HG02943 (cell line): ENCODE measurements at regions not wholly inside any gene's neighbourhood (a gene's known extent, or its start where the extent isn't known, plus 50 kb on each side); places are given as distances from the start of the nearest gene placed in this dataset.
"Not testable (repeated sequence)": the region's sequence is repeated elsewhere in the genome, so short reads cannot be mapped to it uniquely, and the experiment has no call there.

Source experiments
- ATAC-seq: cut with Tn5 transposase; IDR thresholded peaks from one replicate; pipeline ENCODE4 v1.9.1; 2021; ENCODE audit warnings: mild to moderate bottlenecking, low read depth, moderate library complexity; ENCODE audit not compliant: unreplicated experiment

GRCh38 chr6:104676679-104677078 is 183.0 kb downstream of the HACE1 start:
- not testable (repeated sequence) for ATAC-seq

DNA sequence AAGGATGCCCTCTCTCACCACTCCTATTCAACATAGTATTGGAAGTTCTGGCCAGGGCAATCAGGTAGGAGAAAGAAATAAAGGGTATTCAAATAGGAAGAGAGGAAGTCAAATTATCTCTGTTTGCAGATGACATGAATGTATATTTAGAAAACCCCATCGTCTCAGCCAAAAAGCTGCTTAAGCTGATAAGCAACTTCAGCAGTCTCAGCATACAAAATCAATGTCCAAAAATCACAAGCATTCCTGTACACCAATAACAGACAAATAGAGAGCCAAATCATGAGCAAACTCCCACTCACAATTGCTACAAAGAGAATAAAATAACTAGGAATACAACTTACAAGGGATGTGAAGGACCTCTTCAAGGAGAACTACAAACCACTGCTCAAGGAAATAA is 184.6 kb downstream of the HACE1 start:
- not testable (repeated sequence) for ATAC-seq

- not testable (repeated sequence) for ATAC-seq
Observed at GRCh38 chr6:104673078-104673477, 186.6 kb downstream of the HACE1 start.

DNA sequence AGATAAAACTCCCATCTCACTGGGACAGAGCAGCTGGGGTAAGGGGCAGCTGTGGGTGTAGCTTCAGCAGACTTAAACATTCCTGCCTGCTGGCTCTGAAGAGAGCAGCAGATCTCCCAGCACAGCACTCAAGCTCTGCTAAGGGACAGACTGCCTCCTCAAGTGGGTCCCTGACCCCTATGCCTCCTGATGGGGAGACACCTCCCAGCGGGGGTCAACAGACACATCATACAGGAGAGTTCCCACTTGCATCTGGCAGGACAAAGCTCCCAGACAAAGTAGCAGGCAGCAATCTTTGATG is 188.2 kb downstream of the HACE1 start:
- not testable (repeated sequence) for ATAC-seq

DNA sequence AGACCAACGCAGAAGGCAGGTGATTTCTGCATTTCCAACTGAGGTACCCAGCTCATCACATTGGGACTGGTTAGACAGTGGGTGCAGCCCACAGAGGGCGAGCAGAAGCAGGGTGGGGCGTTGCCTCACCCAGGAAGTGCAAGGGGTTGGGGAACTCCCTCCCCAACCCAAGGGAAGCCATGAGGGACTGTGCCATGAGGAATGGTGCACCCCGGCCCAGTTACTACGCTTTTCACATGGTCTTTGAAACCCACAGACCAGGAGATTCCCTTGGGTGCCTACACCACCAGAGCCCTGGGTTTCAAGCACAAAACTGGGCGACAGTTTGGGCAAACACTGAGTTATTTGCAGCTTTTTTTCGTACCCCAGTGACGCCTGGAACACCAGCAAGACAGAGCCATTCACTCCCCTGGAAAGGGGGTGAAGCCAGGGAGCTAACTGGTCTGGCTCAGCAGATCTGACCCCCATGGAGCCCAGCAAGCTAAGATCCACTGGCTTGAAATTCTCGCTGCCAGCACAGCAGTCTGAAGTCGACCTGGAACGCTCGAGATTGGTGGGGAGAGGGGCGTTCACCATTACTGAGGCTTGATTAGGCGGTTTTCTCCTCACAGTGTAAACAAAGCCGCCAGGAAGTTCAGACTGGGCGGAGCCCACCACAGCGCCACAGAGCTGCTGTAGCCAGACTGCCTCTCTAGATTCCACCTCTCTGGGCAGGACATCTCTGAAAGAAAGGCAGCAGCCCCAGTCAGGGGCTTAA is 188.7 kb downstream of the HACE1 start:
- ATAC-seq: not testable (repeated sequence)

DNA sequence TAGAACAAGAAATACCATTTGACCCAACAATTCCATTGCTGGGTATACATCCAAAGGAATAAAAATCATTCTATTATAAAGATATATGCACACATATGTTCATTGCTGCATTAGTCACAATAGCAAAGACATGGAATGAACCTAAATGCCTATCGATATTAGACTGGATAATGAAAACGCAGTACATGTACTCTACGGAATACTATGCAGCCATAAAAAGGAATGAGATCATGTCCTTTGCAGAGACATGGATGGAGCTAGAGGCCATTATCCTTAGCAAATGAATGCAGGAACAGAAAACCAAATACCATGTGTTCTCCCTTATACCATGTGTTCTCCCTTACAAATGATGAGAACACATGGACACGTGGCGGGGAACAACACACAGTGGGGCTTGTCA is 190.2 kb downstream of the HACE1 start:
- ATAC-seq: no peak

GRCh38 chr6:104656235-104656634 is 203.5 kb downstream of the HACE1 start:
- no peak for ATAC-seq

DNA sequence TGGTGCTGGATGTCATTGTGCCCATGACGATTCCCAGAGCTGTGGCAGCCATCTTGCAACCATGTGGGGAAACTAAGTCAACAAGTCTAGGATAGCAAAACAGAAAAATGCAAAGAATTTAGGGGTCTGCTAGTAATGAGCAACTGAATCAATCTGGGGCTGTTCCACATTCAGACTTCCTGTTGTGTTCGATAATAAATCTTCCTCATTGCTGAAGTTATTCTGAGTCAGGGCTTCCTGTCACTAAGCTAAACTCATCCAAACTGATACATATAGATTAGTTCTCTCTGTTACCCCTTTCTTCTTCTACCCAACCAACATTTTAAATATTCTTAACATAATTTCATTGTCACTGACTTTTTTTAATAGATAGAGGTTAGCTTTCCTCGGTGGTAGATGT is 205.9 kb downstream of the HACE1 start:
- ATAC-seq: no peak

DNA sequence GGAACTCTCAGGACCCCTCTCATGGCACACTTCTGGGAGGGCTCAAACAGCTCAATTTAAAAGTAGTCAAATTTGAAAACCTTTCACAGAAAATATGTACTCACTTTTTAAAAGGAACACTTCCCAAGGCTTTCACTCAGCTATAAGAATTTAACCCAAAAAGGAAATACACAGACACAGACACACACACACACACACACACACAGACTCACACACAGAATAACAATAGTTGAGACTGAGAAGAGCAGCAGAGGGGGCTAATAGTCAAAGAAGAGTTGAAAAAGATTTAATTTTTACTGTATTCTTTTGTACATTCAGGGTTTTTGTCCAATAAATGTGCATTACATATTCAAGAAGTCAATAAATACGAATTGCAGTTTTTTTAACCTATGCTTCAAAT is 211.4 kb downstream of the HACE1 start:
- ATAC-seq: no peak

DNA sequence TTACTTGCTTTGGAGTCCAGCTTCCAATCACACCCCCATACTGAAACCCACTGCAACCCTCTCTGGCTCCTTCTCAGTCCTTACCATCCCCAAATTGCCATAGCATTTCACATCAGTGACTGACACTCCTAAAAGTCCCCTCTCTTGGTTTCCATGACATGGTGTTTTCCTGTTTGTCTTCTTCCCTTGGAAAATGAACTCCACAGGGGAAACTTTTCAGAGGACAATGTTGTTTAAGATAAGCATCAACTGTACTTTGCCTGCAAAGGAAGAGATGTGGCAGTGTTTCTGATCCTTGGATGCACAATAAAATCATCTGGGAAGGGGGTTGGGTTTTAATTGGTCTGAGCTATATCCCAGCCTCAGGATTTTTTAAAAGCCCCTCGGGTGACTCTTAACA is 214.9 kb downstream of the HACE1 start:
- ATAC-seq: no peak

DNA sequence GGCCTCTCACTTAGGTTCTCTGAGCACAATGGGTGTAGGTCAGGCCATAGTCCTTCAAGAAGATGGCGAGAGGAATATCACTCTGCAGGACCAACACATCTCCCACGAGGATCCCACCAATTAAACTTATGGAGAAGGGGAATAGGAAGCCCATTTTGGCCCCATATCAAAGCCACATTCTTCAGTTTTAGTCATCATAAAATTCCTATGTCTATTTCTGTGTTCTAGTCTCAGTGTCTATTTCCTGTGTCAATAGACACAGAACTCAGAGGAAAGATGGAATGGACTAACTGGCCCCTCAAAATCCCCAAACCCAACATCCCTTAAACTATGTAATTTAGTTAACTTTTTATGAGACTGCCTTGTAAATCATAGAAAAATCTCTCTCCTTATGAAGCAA is 216.8 kb downstream of the HACE1 start:
- no peak for ATAC-seq

DNA sequence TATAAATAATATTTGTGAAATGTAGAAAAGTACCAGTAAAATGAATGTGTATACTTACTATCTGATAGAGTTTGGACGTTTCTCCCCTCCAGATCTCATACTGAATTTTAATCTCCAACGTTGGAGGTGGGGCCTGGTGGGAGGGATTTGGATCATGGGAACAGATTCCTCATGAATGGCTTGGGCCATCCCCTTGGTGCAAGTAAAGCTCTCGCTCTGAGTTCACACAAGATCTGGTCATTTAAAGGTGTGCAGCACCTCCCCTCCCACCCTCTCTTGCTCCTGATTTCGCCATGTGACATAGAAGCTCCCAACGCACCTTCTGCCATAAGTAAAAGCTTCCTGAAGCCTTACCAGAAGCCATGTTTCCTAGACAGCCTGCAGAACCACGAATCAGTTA is 219.0 kb downstream of the HACE1 start:
- ATAC-seq: no peak

- ATAC-seq: no peak
Observed at GRCh38 chr6:104640150-104640700, 219.5 kb downstream of the HACE1 start.

- peak; percentile 86 for ATAC-seq
Observed at GRCh38 chr6:104639668-104640067, 220.1 kb downstream of the HACE1 start.

GRCh38 chr6:104638841-104639290 is 220.9 kb downstream of the HACE1 start:
- no peak for ATAC-seq

DNA sequence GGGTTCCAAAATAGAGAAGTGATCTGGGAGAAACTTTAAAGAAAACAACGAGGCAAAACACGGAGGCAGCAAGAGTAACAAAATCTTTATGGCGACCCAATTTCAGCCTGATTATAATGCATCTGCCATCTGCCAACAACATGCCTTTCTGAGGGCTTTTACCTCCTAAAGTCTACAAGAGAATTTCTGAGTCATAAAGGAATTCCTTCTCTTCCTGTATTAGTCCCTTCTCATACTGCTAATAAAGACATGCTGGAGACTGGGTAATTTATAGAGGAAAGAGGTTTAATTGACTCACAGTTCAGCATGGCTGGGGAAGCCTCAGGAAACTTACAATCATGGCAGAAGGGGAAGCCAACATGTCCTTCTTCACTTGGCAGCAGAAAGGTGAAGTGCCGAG is 226.6 kb downstream of the HACE1 start:
- ATAC-seq: no peak

GRCh38 chr6:104632588-104632987 is 227.1 kb downstream of the HACE1 start:
- ATAC-seq: no peak

- no peak for ATAC-seq
Observed at GRCh38 chr6:104630955-104631354, 228.8 kb downstream of the HACE1 start.

DNA sequence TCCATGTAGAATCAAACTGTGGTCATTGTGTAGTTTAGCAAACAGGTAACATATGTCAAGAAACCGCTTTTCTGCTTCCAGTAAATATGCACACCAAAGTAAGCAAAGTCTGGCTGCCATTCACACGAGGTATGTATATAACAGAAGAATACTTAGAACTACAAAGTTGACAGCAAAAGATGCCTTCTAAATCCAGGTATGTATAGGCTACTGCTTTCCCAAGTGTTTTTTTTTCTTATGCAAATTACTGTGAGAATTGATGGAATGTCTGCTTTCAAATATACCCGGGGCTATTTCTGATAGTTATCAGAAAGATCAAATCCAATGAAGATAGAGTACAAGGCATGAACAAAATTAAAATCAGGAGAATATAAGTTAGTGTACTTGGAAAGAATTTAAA is 229.2 kb downstream of the HACE1 start:
- no peak for ATAC-seq

DNA sequence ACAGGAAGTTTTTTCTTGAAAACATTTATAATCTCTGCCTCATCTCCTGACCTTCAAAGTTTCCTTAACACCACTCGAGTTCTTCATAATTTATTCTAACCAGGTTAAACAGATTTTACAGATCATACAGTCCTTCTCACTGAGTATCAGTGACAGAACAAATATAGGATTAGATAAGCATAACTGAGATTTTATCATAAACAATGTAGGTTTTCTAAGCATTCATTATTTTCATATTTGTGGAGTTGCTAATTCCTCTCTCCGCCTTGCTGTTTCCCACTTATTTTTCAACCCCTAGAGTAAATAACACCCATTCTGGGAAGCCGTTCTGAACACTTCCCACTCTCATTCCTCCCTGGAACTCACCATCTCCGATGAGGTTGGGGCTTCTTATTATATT is 229.9 kb downstream of the HACE1 start:
- ATAC-seq: no peak

GRCh38 chr6:104625536-104625935 is 234.2 kb downstream of the HACE1 start:
- no peak for ATAC-seq

DNA sequence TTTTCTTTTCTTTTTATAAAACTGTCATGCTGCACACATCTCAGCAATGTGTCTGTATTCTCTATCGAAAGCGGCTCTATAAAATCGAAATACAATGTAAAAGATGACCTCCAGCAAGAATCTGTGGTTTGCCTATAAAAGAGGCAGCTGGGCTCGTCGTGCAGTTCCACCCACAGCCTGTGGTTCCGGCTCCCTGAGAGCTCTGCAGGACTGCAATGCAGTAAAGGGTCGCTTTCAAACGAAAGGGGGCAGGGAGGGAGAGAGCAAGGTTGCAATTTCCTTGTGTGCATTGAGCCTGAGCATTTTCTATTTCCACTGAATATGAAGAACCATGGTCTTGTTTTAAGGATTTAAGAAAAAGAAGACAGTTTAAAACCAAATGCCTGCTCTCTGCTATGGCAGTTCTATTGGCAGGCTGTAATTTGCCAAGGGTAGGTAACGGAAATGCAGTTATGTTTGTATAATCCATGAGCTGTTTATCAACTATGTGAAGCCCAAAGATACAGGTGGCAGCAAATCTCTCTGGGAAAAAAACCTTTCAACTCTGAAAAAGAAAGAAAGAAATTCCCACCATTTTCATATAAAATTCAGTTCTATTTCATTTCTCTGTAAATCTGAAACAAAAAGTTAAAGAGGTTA is 236.5 kb downstream of the HACE1 start:
- no peak for ATAC-seq
